NCI-H146 treated with DMSO at 0.1 percent for 48 hours (cell line): ENCODE measurements at regions not wholly inside any gene's neighbourhood (a gene's known extent, or its start where the extent isn't known, plus 50 kb on each side); places are given as distances from the start of the nearest gene placed in this dataset.
A peak's percentile ranks its signal among the peaks of the same experiment; 100 is the strongest.

ENCODE experiments used
- DNase-seq: peaks from one replicate; lab custom pipeline; 2025; ENCODE audit not compliant: unreplicated experiment; lab: John Stamatoyannopoulos, UW

- no peak for DNase-seq
Measured at GRCh38 chr4:4775493-4776004, 83.9 kb upstream of the MSX1 start.

GRCh38 chr4:4772534-4772933 is 86.9 kb upstream of the MSX1 start:
- DNase-seq, result no peak

- DNase-seq, result no peak
Measured at GRCh38 chr4:4771160-4771559, 88.3 kb upstream of the MSX1 start.

GRCh38 chr4:4770610-4771009 is 88.9 kb upstream of the MSX1 start:
- DNase-seq, result no peak

- no peak for DNase-seq
Measured at GRCh38 chr4:4766564-4766963, 92.9 kb upstream of the MSX1 start.

GRCh38 chr4:4765811-4766210 is 93.7 kb upstream of the MSX1 start:
- no peak for DNase-seq

- DNase-seq, result no peak
Measured at GRCh38 chr4:4764558-4764905, 94.9 kb upstream of the MSX1 start.

GRCh38 chr4:4763822-4764557 is 95.5 kb upstream of the MSX1 start:
- peak; percentile 4 for DNase-seq

GRCh38 chr4:4762909-4763821 is 96.3 kb upstream of the MSX1 start:
- no peak for DNase-seq

GRCh38 chr4:4762300-4762699 is 97.2 kb upstream of the MSX1 start:
- no peak for DNase-seq

- no peak for DNase-seq
Measured at GRCh38 chr4:4761128-4761982, 98.1 kb upstream of the MSX1 start.

- DNase-seq, result no peak
Measured at GRCh38 chr4:4759883-4760282, 99.6 kb upstream of the MSX1 start.

- no peak for DNase-seq
Measured at GRCh38 chr4:4759232-4759631, 100.2 kb upstream of the MSX1 start.

GRCh38 chr4:4758681-4759080 is 100.8 kb upstream of the MSX1 start:
- DNase-seq, result no peak

GRCh38 chr4:4755306-4755705 is 104.2 kb upstream of the MSX1 start:
- no peak for DNase-seq

- DNase-seq, result no peak
Measured at GRCh38 chr4:4754641-4755040, 104.8 kb upstream of the MSX1 start.

- DNase-seq, result no peak
Measured at GRCh38 chr4:4753643-4754042, 105.8 kb upstream of the MSX1 start.

- no peak for DNase-seq
Measured at GRCh38 chr4:4752576-4753401, 106.7 kb upstream of the MSX1 start.

- no peak for DNase-seq
Measured at GRCh38 chr4:4752025-4752424, 107.4 kb upstream of the MSX1 start.

- DNase-seq, result no peak
Measured at GRCh38 chr4:4750187-4750586, 109.3 kb upstream of the MSX1 start.
